ENCODE measurements at regions not wholly inside any gene's neighbourhood (a gene's known extent, or its start where the extent isn't known, plus 50 kb on each side); places are given as distances from the start of the nearest gene placed in this dataset.

- no peak for TF ChIP-seq CTCF (conservative IDR thresholded peaks at IDR 0.05; ENCODE audit: control insufficient read depth, insufficient read depth, low read depth, low read length)
- DNase-seq (ENCODE audit: low read depth) = no peak
Observed at GRCh38 chr20:51143652-51144051, 120.7 kb upstream of the KCNG1 start.

GRCh38 chr20:51142448-51142847, 119.5 kb upstream of the KCNG1 start:
- DNase-seq (ENCODE audit: low read depth) = no peak
- H3K4me3 ChIP-seq (ENCODE audit: control insufficient read depth, low read depth, low read length) = no peak overlapping the region
- TF ChIP-seq CTCF (conservative IDR thresholded peaks at IDR 0.05; ENCODE audit: control insufficient read depth, insufficient read depth, low read depth, low read length) = no peak

More at GRCh38 chr20:51143652-51144051, 120.7 kb upstream of the KCNG1 start:
- H3K4me3 ChIP-seq (ENCODE audit: control insufficient read depth, low read depth, low read length) = no peak overlapping the region

GRCh38 chr20:51140671-51141070, 117.8 kb upstream of the KCNG1 start:
- H3K4me3 ChIP-seq (ENCODE audit: control insufficient read depth, low read depth, low read length) = no peak overlapping the region
- no peak for TF ChIP-seq CTCF (conservative IDR thresholded peaks at IDR 0.05; ENCODE audit: control insufficient read depth, insufficient read depth, low read depth, low read length)
- no peak for DNase-seq (ENCODE audit: low read depth)

- H3K4me3 ChIP-seq (ENCODE audit: control insufficient read depth, low read depth, low read length) = no peak overlapping the region
- no peak for TF ChIP-seq CTCF (conservative IDR thresholded peaks at IDR 0.05; ENCODE audit: control insufficient read depth, insufficient read depth, low read depth, low read length)
Observed at GRCh38 chr20:51139891-51140290, 117.0 kb upstream of the KCNG1 start.

GRCh38 chr20:51138576-51138975, 115.7 kb upstream of the KCNG1 start:
- DNase-seq (ENCODE audit: low read depth) = no peak
- no peak overlapping the region for H3K4me3 ChIP-seq (ENCODE audit: control insufficient read depth, low read depth, low read length)
- TF ChIP-seq CTCF (conservative IDR thresholded peaks at IDR 0.05; ENCODE audit: control insufficient read depth, insufficient read depth, low read depth, low read length) = no peak

More at GRCh38 chr20:51139891-51140290, 117.0 kb upstream of the KCNG1 start:
- no peak for DNase-seq (ENCODE audit: low read depth)

GRCh38 chr20:51137461-51137860, 114.6 kb upstream of the KCNG1 start:
- H3K4me3 ChIP-seq (ENCODE audit: control insufficient read depth, low read depth, low read length) = no peak overlapping the region
- no peak for DNase-seq (ENCODE audit: low read depth)
- TF ChIP-seq CTCF (conservative IDR thresholded peaks at IDR 0.05; ENCODE audit: control insufficient read depth, insufficient read depth, low read depth, low read length) = no peak
